HepG2 (cell line): ENCODE measurements at regions not wholly inside any gene's neighbourhood (a gene's known extent, or its start where the extent isn't known, plus 50 kb on each side); places are given as distances from the start of the nearest gene placed in this dataset.
A peak's percentile ranks its signal among the peaks of the same experiment; 100 is the strongest.

Experiments used
- ATAC-seq: fragments of 200-7000 bp; cut with Tn5 transposase; 3 replicates; pipeline ENCODE4 v1.9.1; 2020; ENCODE audit warnings: mild to moderate bottlenecking, moderate library complexity
- BruUV-seq: library from RNA; stranded (reverse); fragments of 400-500 nt; replicated peaks from 2 replicates; lab custom pipeline; 2021; lab: Mats Ljungman, UMichigan
- CTCF ChIA-PET: fragments of 300-600 bp; formaldehyde crosslinking; extraction: SDS; loops from one replicate; lab custom pipeline; 2021; ENCODE audit warnings: low total read pairs, inconsistent platforms, low intra/inter-chr PET ratio; lab: Yijun Ruan, JAX
- POLR2A ChIA-PET: fragments of 350-600 bp; sonication (Branson Sonifier 250); formaldehyde crosslinking; loops from one replicate; lab custom pipeline; 2020; ENCODE audit warnings: antibody characterized with exemption, inconsistent platforms; lab: Yijun Ruan, JAX
- DNase-seq: peaks from one replicate; pipeline ENCODE4 v3.0.0-alpha.2; 2015; ENCODE audit warnings: low spot score
- FAIRE-seq: peaks from 3 replicates; lab custom pipeline; 2011; peaks lifted over from hg19 to GRCh38; lab: Jason Lieb, UNC
- H2AFZ ChIP-seq: one replicate; pipeline ENCODE4 v1.6.1; 2011; ENCODE audit warnings: low read length, inconsistent platforms
- H3K27ac ChIP-seq: fragments of 300-600 bp; 3 replicates; pipeline ENCODE4 v1.8.0; 2011; ENCODE audit warnings: mixed run types, mild to moderate bottlenecking, mixed read lengths, low read length, inconsistent platforms; ENCODE audit not compliant: insufficient read depth; ENCODE audit errors: extremely low read length
- H3K27me3 ChIP-seq, 2 experiments: fragments of 200-600 bp in 1 of 2; 2 replicates in 1 of 2; 3 replicates in 1 of 2; pipeline versions ENCODE4 v1.6.0 to v1.8.0; 2011; ENCODE audit warnings: low read length in 2 of 2, mild to moderate bottlenecking in 2 of 2, moderate library complexity in 2 of 2, inconsistent platforms in 1 of 2; ENCODE audit not compliant: insufficient read depth in 2 of 2, control insufficient read depth in 1 of 2
- H3K36me3 ChIP-seq, 2 experiments: fragments of 200-600 bp in 1 of 2; replicated peaks in 1 of 2; 2 replicates in 1 of 2; 3 replicates in 1 of 2; pipeline versions ENCODE4 v1.5.1 to v1.8.0; 2011; ENCODE audit warnings: low read length in 2 of 2, inconsistent platforms in 1 of 2; ENCODE audit not compliant: insufficient read depth in 2 of 2, control insufficient read depth in 1 of 2
- H3K4me1 ChIP-seq: 2 replicates; pipeline ENCODE4 v1.5.1; 2012; ENCODE audit warnings: low read length, inconsistent platforms; ENCODE audit not compliant: insufficient read depth
- H3K4me2 ChIP-seq: 2 replicates; pipeline ENCODE4 v1.6.0; 2011; ENCODE audit warnings: low read depth, low read length, inconsistent platforms
- H3K4me3 ChIP-seq, 3 experiments: fragments of 200-600 bp in 1 of 3; sonication (generic), shearing (Covaris generic) in 1 of 3; replicated peaks in 1 of 3; 2 replicates each; pipeline ENCODE4 v1.5.1; 2011 to 2016; ENCODE audit warnings: low read length in 3 of 3, inconsistent platforms in 2 of 3, low read depth in 2 of 3, mild to moderate bottlenecking in 2 of 3, control low read depth in 1 of 3, mixed read lengths in 1 of 3; ENCODE audit not compliant: insufficient read depth in 1 of 3
- H3K79me2 ChIP-seq: one replicate; pipeline ENCODE4 v1.6.1; 2011; ENCODE audit warnings: low read length, inconsistent platforms; ENCODE audit not compliant: insufficient read depth
- H3K9ac ChIP-seq: 2 replicates; pipeline ENCODE4 v1.6.0; 2011; ENCODE audit warnings: mild to moderate bottlenecking, low read depth, low read length, inconsistent platforms; ENCODE audit not compliant: insufficient read depth
- H3K9me3 ChIP-seq: 2 replicates; pipeline ENCODE4 v1.5.1; 2012; ENCODE audit warnings: mild to moderate bottlenecking, low read length
- H4K20me1 ChIP-seq: 2 replicates; pipeline ENCODE4 v1.6.0; 2011; ENCODE audit warnings: inconsistent platforms, mild to moderate bottlenecking, low read length, moderate library complexity; ENCODE audit not compliant: insufficient read depth
- FOXA1 ChIP-seq, 2 experiments: fragments of 450-650 bp in 1 of 2; sonication (generic) in 1 of 2; formaldehyde crosslinking in 1 of 2; IDR thresholded peaks; 2 replicates each; pipeline versions ENCODE4 v1.4.0 to v1.6.1; 2016 to 2020; ENCODE audit warnings: missing genetic modification reagents in 1 of 2
- JUNB ChIP-seq: sonication (generic); formaldehyde crosslinking; IDR thresholded peaks from 2 replicates; pipeline ENCODE4 v1.8.0; 2022; ENCODE audit warnings: missing genetic modification reagents, mild to moderate bottlenecking, borderline replicate concordance
- KDM6A ChIP-seq: IDR thresholded peaks from 2 replicates; pipeline ENCODE4 v1.6.1; 2016; ENCODE audit warnings: low read depth
- ZNF670 ChIP-seq: sonication (generic); formaldehyde crosslinking; IDR thresholded peaks from 2 replicates; pipeline ENCODE4 v1.8.0; 2022; ENCODE audit warnings: mild to moderate bottlenecking, missing genetic modification reagents, borderline replicate concordance
- ZNF775 ChIP-seq: sonication (generic); formaldehyde crosslinking; IDR thresholded peaks from 2 replicates; pipeline ENCODE4 v1.4.0; 2020; ENCODE audit warnings: missing genetic modification reagents, mild to moderate bottlenecking, moderate library complexity, borderline replicate concordance
- WGBS: methylation state at CpG from one replicate; pipeline ENCODE4 v1.1.6; 2017; ENCODE audit warnings: low lambda C conversion rate; 5-methylcytosine and 5-hydroxymethylcytosine counted together
- in situ Hi-C: cut with HindIII; loops from 2 replicates; pipeline ENCODE4 v1.10.0; 2017; ENCODE audit warnings: low pct_unique_long_range_greater_than_20kb; ENCODE audit not compliant: extremely low pct_ligation_motif_present
- intact Hi-C: fragments of 100-400 bp; cut with micrococcal nuclease; formaldehyde crosslinking; loops from one replicate; pipeline ENCODE4 v1.10.0; 2022; ENCODE audit not compliant: unreplicated experiment
- TF ChIP-seq, protein P1 (sequence below): IDR thresholded peaks from 2 replicates; pipeline ENCODE4 v1.6.1; 2016
- TF ChIP-seq, protein P2 (sequence below): IDR thresholded peaks from 2 replicates; pipeline ENCODE4 v1.6.1; 2016; ENCODE audit warnings: missing compliant biosample characterization, missing genetic modification reagents, borderline replicate concordance
- TF ChIP-seq, protein P3 (sequence below): sonication (generic); formaldehyde crosslinking; IDR thresholded peaks from 2 replicates; pipeline ENCODE4 v1.4.0; 2020; ENCODE audit warnings: missing genetic modification reagents, mild to moderate bottlenecking, borderline replicate concordance

DNA sequence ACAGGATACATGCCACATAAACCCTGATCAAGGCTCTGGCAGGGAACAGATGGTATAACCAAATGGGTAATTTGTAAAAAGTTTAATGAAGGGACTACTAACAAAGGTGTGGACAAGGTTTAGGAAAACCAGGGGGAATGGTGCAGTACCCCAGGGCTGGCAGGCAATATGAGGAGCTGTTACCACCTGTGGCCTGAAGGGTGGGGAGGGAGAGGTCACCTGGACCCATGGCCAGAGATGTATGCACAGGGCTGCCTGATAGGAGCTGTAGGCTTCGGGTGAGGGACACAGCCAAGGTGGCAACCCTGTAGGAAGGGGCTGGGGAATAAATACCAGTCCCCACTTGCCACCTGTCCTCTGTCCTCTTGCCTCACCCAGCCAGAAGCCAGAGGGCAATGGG lies 51.4 kb upstream of the ID3 start:
- intact Hi-C loops, result no loop called here
- no peaks in the 10 kb centered on the region for H3K36me3 ChIP-seq
- H3K27ac ChIP-seq, result no peak overlapping the region
- BruUV-seq, result no TSS peak
- no peaks in the 10 kb centered on the region for H3K9me3 ChIP-seq
- POLR2A ChIA-PET, result no interaction called here
- H3K79me2 ChIP-seq, result no peaks in the 10 kb centered on the region
- in situ Hi-C loops, result no loop called here
- no peak overlapping the region for H3K4me3 ChIP-seq
- peaks cover 3 to 58% of the 10 kb centered on the region in 2 experiments for H3K27me3 ChIP-seq
- H3K4me1 ChIP-seq, result no peaks in the 10 kb centered on the region
- peak; percentile 58; the same call in 2 of the 3 replicates for ATAC-seq
- no peak for DNase-seq
- no peak overlapping the region for H3K4me2 ChIP-seq
- no peak overlapping the region for H3K9ac ChIP-seq
- FAIRE-seq, result no peak
- WGBS, result 0% methylated on average over 1 of the region's 1 CpG
- no peak for TF ChIP-seq ZNF775
- no peak for TF ChIP-seq FOXA1 (IDR thresholded peaks at IDR 0.05)
- no peak for TF ChIP-seq FOXA1 (CRISPR knock-in tag; IDR thresholded peaks at IDR 0.05)
- no peak for TF ChIP-seq ZNF670
- TF ChIP-seq, protein P1, sequence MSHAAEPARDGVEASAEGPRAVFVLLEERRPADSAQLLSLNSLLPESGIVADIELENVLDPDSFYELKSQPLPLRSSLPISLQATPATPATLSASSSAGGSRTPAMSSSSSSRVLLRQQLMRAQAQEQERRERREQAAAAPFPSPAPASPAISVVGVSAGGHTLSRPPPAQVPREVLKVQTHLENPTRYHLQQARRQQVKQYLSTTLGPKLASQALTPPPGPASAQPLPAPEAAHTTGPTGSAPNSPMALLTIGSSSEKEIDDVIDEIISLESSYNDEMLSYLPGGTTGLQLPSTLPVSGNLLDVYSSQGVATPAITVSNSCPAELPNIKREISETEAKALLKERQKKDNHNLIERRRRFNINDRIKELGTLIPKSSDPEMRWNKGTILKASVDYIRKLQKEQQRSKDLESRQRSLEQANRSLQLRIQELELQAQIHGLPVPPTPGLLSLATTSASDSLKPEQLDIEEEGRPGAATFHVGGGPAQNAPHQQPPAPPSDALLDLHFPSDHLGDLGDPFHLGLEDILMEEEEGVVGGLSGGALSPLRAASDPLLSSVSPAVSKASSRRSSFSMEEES (CRISPR knock-in tag), result no peak
- no peak for TF ChIP-seq KDM6A (CRISPR knock-in tag)
- TF ChIP-seq, protein P2, sequence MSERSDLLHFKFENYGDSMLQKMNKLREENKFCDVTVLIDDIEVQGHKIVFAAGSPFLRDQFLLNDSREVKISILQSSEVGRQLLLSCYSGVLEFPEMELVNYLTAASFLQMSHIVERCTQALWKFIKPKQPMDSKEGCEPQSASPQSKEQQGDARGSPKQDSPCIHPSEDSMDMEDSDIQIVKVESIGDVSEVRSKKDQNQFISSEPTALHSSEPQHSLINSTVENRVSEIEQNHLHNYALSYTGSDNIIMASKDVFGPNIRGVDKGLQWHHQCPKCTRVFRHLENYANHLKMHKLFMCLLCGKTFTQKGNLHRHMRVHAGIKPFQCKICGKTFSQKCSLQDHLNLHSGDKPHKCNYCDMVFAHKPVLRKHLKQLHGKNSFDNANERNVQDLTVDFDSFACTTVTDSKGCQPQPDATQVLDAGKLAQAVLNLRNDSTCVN (CRISPR knock-in tag), result no peak
- TF ChIP-seq, protein P3, sequence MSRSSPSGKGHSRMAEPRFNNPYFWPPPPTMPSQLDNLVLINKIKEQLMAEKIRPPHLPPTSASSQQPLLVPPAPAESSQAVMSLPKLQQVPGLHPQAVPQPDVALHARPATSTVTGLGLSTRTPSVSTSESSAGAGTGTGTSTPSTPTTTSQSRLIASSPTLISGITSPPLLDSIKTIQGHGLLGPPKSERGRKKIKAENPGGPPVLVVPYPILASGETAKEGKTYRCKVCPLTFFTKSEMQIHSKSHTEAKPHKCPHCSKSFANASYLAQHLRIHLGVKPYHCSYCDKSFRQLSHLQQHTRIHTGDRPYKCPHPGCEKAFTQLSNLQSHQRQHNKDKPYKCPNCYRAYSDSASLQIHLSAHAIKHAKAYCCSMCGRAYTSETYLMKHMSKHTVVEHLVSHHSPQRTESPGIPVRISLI, result no peak
- TF ChIP-seq JUNB (CRISPR knock-in tag), result no peak
- no peaks in the 10 kb centered on the region for H4K20me1 ChIP-seq
- CTCF ChIA-PET, result no interaction called here
- H2AFZ ChIP-seq, result no peak overlapping the region
